ENCODE measurements at regions not wholly inside any gene's neighbourhood (a gene's known extent, or its start where the extent isn't known, plus 50 kb on each side); places are given as distances from the start of the nearest gene placed in this dataset.

DNA sequence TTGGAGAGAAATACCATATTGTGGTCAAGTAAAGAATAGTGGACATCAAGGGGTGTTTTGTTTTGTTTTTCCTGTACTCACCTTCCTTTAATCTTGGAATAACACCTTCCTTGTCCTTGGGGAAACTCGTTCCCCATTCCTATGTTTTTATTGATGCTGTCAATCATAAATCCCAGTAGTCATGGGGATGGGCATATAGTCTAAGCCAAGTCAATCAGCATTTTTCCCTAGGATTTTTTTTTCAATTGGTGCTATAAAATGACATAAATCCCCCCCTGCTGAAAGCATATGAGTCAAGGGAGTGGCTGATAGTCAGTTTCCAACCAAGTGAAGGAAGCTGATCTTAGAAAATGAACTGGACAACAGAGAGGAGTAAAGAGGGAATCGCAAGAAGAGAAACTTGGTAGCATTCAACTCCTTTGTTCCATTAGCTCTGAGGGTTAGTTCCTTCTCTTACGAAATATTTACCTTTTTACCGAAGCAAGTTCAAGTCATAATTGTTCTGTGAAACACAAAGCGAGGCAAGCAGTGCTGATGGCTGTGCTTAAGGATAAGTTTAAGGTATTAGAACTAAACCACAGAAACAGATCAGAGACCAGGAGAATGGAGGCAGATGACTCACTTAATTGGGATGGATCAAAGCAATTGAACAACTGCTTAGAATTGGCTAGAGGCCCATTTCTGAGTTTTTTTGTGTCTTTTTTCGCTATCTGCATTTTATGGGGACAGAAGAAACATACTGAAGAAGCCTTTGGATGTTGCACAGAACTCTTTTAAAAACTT lies 218.6 kb downstream of the SEMA6A start:
- Histone ChIP-seq H3K4me3 (replicated peaks in 1 of 4; ENCODE audit: control extremely low read depth in 1 of 4, insufficient read depth in 1 of 4, low read depth in 3 of 4, low read length in 4 of 4) (no peak overlapping the region), H2AFZ (ENCODE audit: low read length) (no peak overlapping the region), H4K20me1 (ENCODE audit: control insufficient read depth, extremely low read depth, insufficient read depth, low read length) (no peaks in the 10 kb centered on the region), H3K9me3 (ENCODE audit: control insufficient read depth, insufficient read depth, low read depth, low read length) (no peaks in the 10 kb centered on the region), H3K4me2 (ENCODE audit: extremely low read depth, insufficient read depth, low read length) (no peak overlapping the region), H3K27ac (ENCODE audit: insufficient read depth, low read length) (no peak overlapping the region), H3K27me3 (ENCODE audit: control insufficient read depth, insufficient read depth, low read length) (no peaks in the 10 kb centered on the region), H3K79me2 (ENCODE audit: control insufficient read depth, insufficient read depth, low read length) (no peaks in the 10 kb centered on the region), H3K36me3 (ENCODE audit: control insufficient read depth, insufficient read depth, low read length) (no peaks in the 10 kb centered on the region), H3K9ac (ENCODE audit: insufficient read depth, low read length) (no peak overlapping the region), H3K4me1 (ENCODE audit: control insufficient read depth, extremely low read depth, insufficient read depth, low read length) (no peaks in the 10 kb centered on the region)
- DNase-seq (ENCODE audit: low read depth in 2 of 2) = peak in 1 of 2 donors; percentile 5
- TF ChIP-seq, protein P1, sequence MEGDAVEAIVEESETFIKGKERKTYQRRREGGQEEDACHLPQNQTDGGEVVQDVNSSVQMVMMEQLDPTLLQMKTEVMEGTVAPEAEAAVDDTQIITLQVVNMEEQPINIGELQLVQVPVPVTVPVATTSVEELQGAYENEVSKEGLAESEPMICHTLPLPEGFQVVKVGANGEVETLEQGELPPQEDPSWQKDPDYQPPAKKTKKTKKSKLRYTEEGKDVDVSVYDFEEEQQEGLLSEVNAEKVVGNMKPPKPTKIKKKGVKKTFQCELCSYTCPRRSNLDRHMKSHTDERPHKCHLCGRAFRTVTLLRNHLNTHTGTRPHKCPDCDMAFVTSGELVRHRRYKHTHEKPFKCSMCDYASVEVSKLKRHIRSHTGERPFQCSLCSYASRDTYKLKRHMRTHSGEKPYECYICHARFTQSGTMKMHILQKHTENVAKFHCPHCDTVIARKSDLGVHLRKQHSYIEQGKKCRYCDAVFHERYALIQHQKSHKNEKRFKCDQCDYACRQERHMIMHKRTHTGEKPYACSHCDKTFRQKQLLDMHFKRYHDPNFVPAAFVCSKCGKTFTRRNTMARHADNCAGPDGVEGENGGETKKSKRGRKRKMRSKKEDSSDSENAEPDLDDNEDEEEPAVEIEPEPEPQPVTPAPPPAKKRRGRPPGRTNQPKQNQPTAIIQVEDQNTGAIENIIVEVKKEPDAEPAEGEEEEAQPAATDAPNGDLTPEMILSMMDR (conservative IDR thresholded peaks at IDR 0.05 in 1 of 2, IDR thresholded peaks at IDR 0.05 in 1 of 2; ENCODE audit: low read depth in 1 of 2, low read length in 2 of 2) = no peak
- no peak for TF ChIP-seq EZH2 (IDR thresholded peaks at IDR 0.05; ENCODE audit: low read length, missing control alignments)

DNA sequence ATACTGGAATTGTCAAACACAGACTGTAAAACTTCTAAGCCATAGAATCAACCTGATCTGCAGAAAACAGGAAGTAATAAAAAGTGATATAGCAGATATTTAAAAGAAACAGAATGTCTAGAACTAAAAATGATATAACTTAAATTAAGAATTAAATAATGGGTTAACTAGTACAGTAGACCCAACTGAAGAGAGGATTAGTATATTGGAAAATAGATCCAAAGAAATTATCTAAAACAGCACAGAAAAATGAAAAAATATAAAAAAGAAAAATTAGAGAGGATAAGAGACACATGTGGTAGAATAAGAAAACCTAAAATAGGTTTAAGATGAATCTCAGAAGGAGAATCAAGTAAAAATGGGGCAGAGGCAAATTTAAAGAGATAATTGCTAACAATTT lies 219.9 kb downstream of the SEMA6A start:
- no peaks in the 10 kb centered on the region for H3K79me2 ChIP-seq (ENCODE audit: control insufficient read depth, insufficient read depth, low read length)
- H3K27me3 ChIP-seq (ENCODE audit: control insufficient read depth, insufficient read depth, low read length) = no peaks in the 10 kb centered on the region
- no peaks in the 10 kb centered on the region for H4K20me1 ChIP-seq (ENCODE audit: control insufficient read depth, extremely low read depth, insufficient read depth, low read length)
- H3K9me3 ChIP-seq (ENCODE audit: control insufficient read depth, insufficient read depth, low read depth, low read length) = no peaks in the 10 kb centered on the region
- DNase-seq (ENCODE audit: low read depth in 2 of 2) = no peak
- TF ChIP-seq EZH2 (IDR thresholded peaks at IDR 0.05; ENCODE audit: low read length, missing control alignments) = no peak
- TF ChIP-seq, protein P1 (conservative IDR thresholded peaks at IDR 0.05 in 1 of 2, IDR thresholded peaks at IDR 0.05 in 1 of 2; ENCODE audit: low read depth in 1 of 2, low read length in 2 of 2) = no peak
- no peaks in the 10 kb centered on the region for H3K4me1 ChIP-seq (ENCODE audit: control insufficient read depth, extremely low read depth, insufficient read depth, low read length)
- H3K4me2 ChIP-seq (ENCODE audit: extremely low read depth, insufficient read depth, low read length) = no peak overlapping the region
- H3K36me3 ChIP-seq (ENCODE audit: control insufficient read depth, insufficient read depth, low read length) = no peaks in the 10 kb centered on the region
- H3K9ac ChIP-seq (ENCODE audit: insufficient read depth, low read length) = no peak overlapping the region
- H2AFZ ChIP-seq (ENCODE audit: low read length) = no peak overlapping the region
- H3K27ac ChIP-seq (ENCODE audit: insufficient read depth, low read length) = no peak overlapping the region
- H3K4me3 ChIP-seq (replicated peaks in 1 of 4; ENCODE audit: control extremely low read depth in 1 of 4, insufficient read depth in 1 of 4, low read depth in 3 of 4, low read length in 4 of 4) = no peak overlapping the region

DNA sequence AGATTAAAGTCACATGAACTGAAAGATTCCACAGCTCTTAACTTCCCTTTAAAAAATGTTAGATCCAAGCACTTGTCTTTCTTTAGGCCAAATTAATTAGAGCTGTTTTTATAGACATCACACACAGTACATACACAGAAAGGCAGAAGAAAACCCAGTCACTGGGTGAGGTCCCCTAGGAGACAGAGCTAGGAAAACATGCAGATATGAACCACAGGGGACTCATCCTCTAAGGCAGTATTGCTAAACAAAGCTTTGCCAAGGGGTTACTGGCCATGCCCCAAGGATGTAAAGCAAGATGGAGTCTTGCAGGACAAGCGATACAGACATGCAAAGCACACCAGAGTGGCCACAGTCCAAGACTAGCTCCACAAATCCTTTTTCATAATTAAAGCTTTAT lies 227.0 kb downstream of the SEMA6A start:
- H3K79me2 ChIP-seq (ENCODE audit: control insufficient read depth, insufficient read depth, low read length) = no peaks in the 10 kb centered on the region
- no peak overlapping the region for H3K4me2 ChIP-seq (ENCODE audit: extremely low read depth, insufficient read depth, low read length)
- DNase-seq (ENCODE audit: low read depth in 2 of 2) = no peak
- H3K9me3 ChIP-seq (ENCODE audit: control insufficient read depth, insufficient read depth, low read depth, low read length) = no peaks in the 10 kb centered on the region
- H4K20me1 ChIP-seq (ENCODE audit: control insufficient read depth, extremely low read depth, insufficient read depth, low read length) = no peaks in the 10 kb centered on the region
- no peak overlapping the region for H3K27ac ChIP-seq (ENCODE audit: insufficient read depth, low read length)
- no peak overlapping the region for H2AFZ ChIP-seq (ENCODE audit: low read length)
- no peak overlapping the region for H3K9ac ChIP-seq (ENCODE audit: insufficient read depth, low read length)
- H3K27me3 ChIP-seq (ENCODE audit: control insufficient read depth, insufficient read depth, low read length) = no peaks in the 10 kb centered on the region
- no peaks in the 10 kb centered on the region for H3K4me1 ChIP-seq (ENCODE audit: control insufficient read depth, extremely low read depth, insufficient read depth, low read length)
- TF ChIP-seq, protein P1 (conservative IDR thresholded peaks at IDR 0.05 in 1 of 2, IDR thresholded peaks at IDR 0.05 in 1 of 2; ENCODE audit: low read depth in 1 of 2, low read length in 2 of 2) = no peak
- TF ChIP-seq EZH2 (IDR thresholded peaks at IDR 0.05; ENCODE audit: low read length, missing control alignments) = no peak
- no peaks in the 10 kb centered on the region for H3K36me3 ChIP-seq (ENCODE audit: control insufficient read depth, insufficient read depth, low read length)
- H3K4me3 ChIP-seq (replicated peaks in 1 of 4; ENCODE audit: control extremely low read depth in 1 of 4, insufficient read depth in 1 of 4, low read depth in 3 of 4, low read length in 4 of 4) = no peak overlapping the region

All from fibroblast of lung (primary cell).